Suprapubic skin (tissue), 4 donors: ENCODE measurements at regions not wholly inside any gene's neighbourhood (a gene's known extent, or its start where the extent isn't known, plus 50 kb on each side); places are given as distances from the start of the nearest gene placed in this dataset.
"Not testable (repeated sequence)": the region's sequence is repeated elsewhere in the genome, so short reads cannot be mapped to it uniquely, and the experiment has no call there.

ENCODE experiments used
- EP300 ChIP-seq: sonication (generic); formaldehyde crosslinking; IDR thresholded peaks from one replicate; pipeline ENCODE4 v1.6.1; 2017; ENCODE audit warnings: antibody characterized with exemption
- POLR2A ChIP-seq, 2 donors: fragments of 450-650 bp; IDR thresholded peaks; one replicate each; pipeline ENCODE4 v1.6.1; 2017; ENCODE audit warnings: antibody characterized with exemption in 2 of 2, mild to moderate bottlenecking in 2 of 2, moderate library complexity in 2 of 2
- POLR2AphosphoS5 ChIP-seq, 3 donors: sonication (generic); formaldehyde crosslinking; IDR thresholded peaks; one replicate each; pipeline ENCODE4 v1.6.1; 2017; ENCODE audit warnings: antibody characterized with exemption in 3 of 3
- TF ChIP-seq, protein P1 (sequence below), 2 donors: fragments of 200-600 bp in 1 of 2; fragments of 450-650 bp in 1 of 2; sonication (generic) in 1 of 2; IDR thresholded peaks; one replicate each; pipeline ENCODE4 v1.5.1; 2016 to 2019; ENCODE audit warnings: antibody characterized with exemption in 2 of 2, mild to moderate bottlenecking in 1 of 2, moderate library complexity in 1 of 2

DNA sequence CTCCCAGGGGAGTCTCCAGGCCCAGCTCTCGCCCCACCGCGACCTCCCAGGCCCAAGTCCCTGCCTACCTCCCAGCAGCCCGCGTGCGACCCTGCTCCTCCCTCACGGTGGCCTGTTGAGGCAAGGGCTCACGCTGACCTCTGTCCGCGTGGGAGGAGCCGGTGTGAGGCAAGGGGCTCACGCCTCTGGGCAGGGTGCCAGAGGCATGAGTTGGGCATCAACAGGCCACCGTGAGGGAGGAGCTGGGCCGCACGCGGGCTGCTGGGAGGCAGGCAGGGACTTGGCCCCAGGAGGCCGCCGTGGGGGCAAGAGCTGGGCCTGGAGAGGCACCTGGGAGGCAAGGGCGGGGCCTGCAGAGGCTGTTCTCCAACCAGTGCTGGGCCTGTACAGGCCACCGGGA, 200.4 kb downstream of the CEP170 start:
- TF ChIP-seq POLR2A (IDR thresholded peaks at IDR 0.05); EP300; POLR2AphosphoS5 (IDR thresholded peaks at IDR 0.05): not testable (repeated sequence)
- TF ChIP-seq, protein P1, sequence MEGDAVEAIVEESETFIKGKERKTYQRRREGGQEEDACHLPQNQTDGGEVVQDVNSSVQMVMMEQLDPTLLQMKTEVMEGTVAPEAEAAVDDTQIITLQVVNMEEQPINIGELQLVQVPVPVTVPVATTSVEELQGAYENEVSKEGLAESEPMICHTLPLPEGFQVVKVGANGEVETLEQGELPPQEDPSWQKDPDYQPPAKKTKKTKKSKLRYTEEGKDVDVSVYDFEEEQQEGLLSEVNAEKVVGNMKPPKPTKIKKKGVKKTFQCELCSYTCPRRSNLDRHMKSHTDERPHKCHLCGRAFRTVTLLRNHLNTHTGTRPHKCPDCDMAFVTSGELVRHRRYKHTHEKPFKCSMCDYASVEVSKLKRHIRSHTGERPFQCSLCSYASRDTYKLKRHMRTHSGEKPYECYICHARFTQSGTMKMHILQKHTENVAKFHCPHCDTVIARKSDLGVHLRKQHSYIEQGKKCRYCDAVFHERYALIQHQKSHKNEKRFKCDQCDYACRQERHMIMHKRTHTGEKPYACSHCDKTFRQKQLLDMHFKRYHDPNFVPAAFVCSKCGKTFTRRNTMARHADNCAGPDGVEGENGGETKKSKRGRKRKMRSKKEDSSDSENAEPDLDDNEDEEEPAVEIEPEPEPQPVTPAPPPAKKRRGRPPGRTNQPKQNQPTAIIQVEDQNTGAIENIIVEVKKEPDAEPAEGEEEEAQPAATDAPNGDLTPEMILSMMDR (IDR thresholded peaks at IDR 0.05): not testable (repeated sequence)
